ENCODE measurements at regions not wholly inside any gene's neighbourhood (a gene's known extent, or its start where the extent isn't known, plus 50 kb on each side); places are given as distances from the start of the nearest gene placed in this dataset.
"Not testable (repeated sequence)": the region's sequence is repeated elsewhere in the genome, so short reads cannot be mapped to it uniquely, and the experiment has no call there.

DNA sequence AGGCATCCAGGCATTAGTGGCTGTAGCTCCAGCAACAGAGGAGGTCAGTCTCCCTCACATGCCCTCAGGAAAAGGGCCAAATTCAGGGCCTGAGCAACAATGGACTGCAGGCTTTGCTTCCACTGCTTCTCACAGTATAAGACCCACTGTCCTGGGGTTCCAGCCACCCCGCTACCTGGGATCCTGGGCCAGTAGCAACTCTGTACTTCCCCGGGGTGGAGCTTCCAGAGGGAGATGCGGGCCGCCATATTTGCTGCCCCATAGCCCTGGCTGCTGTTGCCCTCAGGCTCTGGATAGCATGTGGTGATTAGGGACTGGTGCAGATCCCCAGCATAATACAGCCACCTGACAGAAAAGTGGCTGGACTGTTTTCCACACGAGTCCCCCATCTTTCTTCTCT, 201.1 kb upstream of the POGK start:
- Mint-ChIP-seq H3K4me1 (no peaks in the 10 kb centered on the region), H3K4me3 (no peak overlapping the region), H3K27ac (no peak overlapping the region), H3K9me3 (peaks cover 0 to 11% (median 2%) of the 10 kb centered on the region in 7 donors), H3K36me3 (no peaks in the 10 kb centered on the region), H3K27me3 (peaks cover 11 to 20% (median 17%) of the 10 kb centered on the region in 3 donors)
- DNase-seq (no peak), ATAC-seq (ENCODE audit: low read depth in 2 of 2) (no peak)

DNA sequence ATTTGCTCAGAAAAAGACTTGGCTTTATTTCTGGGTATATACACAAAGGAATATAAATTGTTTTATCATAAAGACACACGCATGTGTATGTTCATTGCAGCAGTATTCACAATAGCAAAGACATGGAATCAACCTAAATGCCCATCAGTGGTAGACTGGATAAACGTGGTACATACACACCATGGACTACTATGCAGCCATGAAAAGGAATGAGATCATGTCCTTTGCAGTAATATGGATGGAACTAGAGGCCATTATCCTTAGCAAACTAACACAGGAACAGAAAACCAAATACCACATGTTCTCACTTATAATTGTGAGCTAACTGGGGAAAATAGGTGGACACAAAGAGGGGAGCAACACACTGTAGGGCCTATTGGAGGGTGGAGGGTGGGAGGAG, 182.0 kb upstream of the POGK start:
- not testable (repeated sequence) for H3K36me3 Mint-ChIP-seq

DNA sequence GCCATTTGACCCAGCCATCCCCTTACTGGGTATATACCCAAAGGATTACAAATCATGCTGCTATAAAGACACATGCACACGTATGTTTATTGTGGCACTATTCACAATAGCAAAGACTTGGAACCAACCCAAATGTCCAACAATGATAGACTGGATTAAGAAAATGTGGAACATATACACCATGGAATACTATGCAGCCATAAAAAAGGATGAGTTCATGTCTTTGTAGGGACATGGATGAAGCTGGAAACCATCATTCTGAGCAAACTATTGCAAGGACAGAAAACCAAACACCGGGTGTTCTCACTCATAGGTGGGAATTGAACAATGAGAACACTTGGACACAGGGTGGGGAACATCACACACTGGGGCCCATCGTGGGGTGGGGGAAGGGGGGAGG, 172.5 kb upstream of the POGK start:
- H3K4me1 Mint-ChIP-seq; H3K4me3 Mint-ChIP-seq; DNase-seq; ATAC-seq (ENCODE audit: low read depth in 2 of 2); H3K27me3 Mint-ChIP-seq; H3K27ac Mint-ChIP-seq; H3K36me3 Mint-ChIP-seq: not testable (repeated sequence)
- H3K9me3 Mint-ChIP-seq, result peaks cover 0 to 11% (median 4%) of the 10 kb centered on the region in 7 donors

More for the DNA sequence above, 182.0 kb upstream of the POGK start:
- DNase-seq; ATAC-seq (ENCODE audit: low read depth in 2 of 2); H3K4me3 Mint-ChIP-seq; H3K27ac Mint-ChIP-seq; H3K27me3 Mint-ChIP-seq; H3K4me1 Mint-ChIP-seq: not testable (repeated sequence)
- H3K9me3 Mint-ChIP-seq, result peaks cover 0 to 10% (median 5%) of the 10 kb centered on the region in 7 donors

DNA sequence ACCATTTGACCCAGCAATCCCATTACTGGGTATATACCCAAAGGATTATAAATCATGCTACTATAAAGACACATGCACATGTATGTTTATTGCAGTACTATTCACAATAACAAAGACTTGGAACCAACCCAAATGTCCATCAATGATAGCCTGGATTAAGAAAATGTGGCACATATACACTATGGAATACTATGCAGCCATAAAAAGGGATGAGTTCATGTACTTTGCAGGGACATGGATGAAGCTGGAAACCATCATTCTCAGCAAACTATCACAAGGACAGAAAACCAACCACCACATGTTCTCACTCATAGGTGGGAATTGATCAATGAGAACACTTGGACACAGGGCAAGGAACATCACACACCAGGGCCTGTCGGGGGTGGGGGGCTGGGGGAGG, 171.7 kb upstream of the POGK start:
- H3K36me3 Mint-ChIP-seq, DNase-seq: not testable (repeated sequence)

DNA sequence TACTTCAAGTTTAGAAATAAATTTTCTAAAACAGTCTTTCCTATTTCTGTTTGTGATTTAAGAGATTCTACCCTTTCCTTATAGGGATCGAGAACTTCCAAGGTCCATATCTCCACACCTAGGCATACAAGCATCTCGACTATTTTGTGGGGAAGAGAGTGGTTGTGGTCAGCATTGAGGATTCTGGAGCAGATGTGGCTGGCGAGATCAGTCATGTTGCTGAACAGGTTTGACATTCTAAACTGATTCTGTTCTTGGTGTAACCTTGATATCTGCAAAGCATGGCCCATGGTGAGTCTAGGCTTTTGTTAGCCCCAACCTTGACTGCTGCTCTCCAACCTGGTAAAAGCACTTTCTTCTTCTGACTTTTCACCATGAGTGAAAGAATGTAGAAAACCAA, 167.6 kb upstream of the POGK start:
- no peak overlapping the region for H3K27ac Mint-ChIP-seq
- no peak for ATAC-seq (ENCODE audit: low read depth in 2 of 2)
- no peaks in the 10 kb centered on the region for H3K36me3 Mint-ChIP-seq
- DNase-seq, result no peak
- H3K27me3 Mint-ChIP-seq, result peaks cover 0 to 8% (median 6%) of the 10 kb centered on the region in 3 donors
- H3K4me1 Mint-ChIP-seq, result peaks cover 6 to 9% (median 7%) of the 10 kb centered on the region in 3 donors
- peaks cover 0 to 7% (median 5%) of the 10 kb centered on the region in 7 donors for H3K9me3 Mint-ChIP-seq
- H3K4me3 Mint-ChIP-seq, result no peak overlapping the region

More for the DNA sequence above, 171.7 kb upstream of the POGK start:
- not testable (repeated sequence) for H3K27ac Mint-ChIP-seq; H3K4me3 Mint-ChIP-seq; H3K27me3 Mint-ChIP-seq; ATAC-seq (ENCODE audit: low read depth in 2 of 2); H3K4me1 Mint-ChIP-seq
- peaks cover 0 to 11% (median 4%) of the 10 kb centered on the region in 7 donors for H3K9me3 Mint-ChIP-seq

DNA sequence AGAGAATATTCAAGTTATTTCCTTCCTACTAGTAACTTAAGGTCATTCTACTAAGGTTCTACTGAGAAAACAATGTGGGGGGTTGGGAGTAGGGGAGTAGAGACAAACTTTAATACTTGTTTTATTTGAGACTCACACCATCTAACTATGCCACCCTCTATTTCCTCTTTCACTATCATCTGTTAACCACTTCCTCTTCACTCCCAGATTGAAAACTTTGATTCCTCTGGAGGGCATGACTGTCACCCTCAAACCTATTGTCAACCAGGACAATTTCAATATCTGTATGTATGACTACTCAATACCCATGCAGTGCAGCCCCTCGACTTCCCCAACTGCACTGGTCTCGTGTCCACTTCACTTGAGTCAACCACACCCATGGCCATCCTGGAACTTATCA, 165.6 kb upstream of the POGK start:
- Mint-ChIP-seq H3K9me3 (peaks cover 0 to 6% (median 1%) of the 10 kb centered on the region in 7 donors), H3K4me3 (no peak overlapping the region), H3K27me3 (peaks cover 0 to 6% (median 5%) of the 10 kb centered on the region in 3 donors), H3K4me1 (peaks cover 6 to 9% (median 7%) of the 10 kb centered on the region in 3 donors), H3K36me3 (no peaks in the 10 kb centered on the region), H3K27ac (peak overlapping the region in 1 of 6 donors; percentile 45)
- DNase-seq (no peak), ATAC-seq (ENCODE audit: low read depth in 2 of 2) (no peak)

DNA sequence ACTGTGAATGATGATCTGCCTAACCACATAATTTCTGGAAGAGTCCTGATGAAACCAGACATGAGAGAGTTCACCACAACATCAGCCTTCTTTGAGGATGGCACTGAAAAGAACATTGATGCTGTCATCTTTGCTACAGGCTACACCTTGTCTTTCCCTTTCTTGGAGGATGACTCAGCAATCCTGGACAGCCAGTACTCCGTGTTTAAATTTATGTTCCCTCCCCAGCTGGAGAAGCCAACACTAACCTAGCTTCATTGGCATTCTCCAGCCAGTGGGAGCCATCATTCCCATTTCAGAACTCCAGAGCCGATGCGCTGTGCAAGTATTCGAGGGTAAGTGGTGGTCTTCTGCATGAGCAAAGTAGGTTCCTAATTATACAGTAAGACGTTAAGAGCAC, 164.1 kb upstream of the POGK start:
- ATAC-seq (ENCODE audit: low read depth in 2 of 2) (no peak), DNase-seq (no peak)
- H3K36me3 Mint-ChIP-seq, result no peaks in the 10 kb centered on the region
- H3K9me3 Mint-ChIP-seq, result peaks cover 0 to 9% (median 0%) of the 10 kb centered on the region in 7 donors
- no peak overlapping the region for H3K4me3 Mint-ChIP-seq
- H3K27me3 Mint-ChIP-seq, result peaks cover 0 to 5% (median under 1%) of the 10 kb centered on the region in 3 donors
- no peak overlapping the region for H3K27ac Mint-ChIP-seq
- H3K4me1 Mint-ChIP-seq, result peaks cover 6 to 9% (median 7%) of the 10 kb centered on the region in 3 donors

DNA sequence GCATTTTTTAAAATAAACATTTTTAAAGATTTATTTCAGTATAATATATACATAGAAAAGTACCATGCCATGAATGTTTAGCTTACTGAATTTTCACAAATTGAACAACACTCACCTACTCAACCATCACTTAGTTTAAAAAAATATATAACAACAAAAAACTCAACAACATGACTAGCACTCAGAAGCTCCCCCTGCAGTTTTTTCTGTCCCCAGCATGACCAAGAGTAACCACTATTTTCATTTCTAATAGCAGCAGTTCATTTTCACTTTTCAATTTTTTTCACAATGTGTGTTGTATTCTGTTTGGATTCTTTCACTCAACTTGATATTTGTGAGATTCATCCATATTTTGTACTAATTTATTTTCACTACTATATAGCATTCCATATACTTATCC, 162.3 kb upstream of the POGK start:
- no peak overlapping the region for H3K4me3 Mint-ChIP-seq
- H3K9me3 Mint-ChIP-seq, result peaks cover 0 to 9% (median 0%) of the 10 kb centered on the region in 7 donors
- H3K27me3 Mint-ChIP-seq, result peaks cover 0 to 5% (median 0%) of the 10 kb centered on the region in 3 donors
- peaks cover 6 to 9% (median 7%) of the 10 kb centered on the region in 3 donors for H3K4me1 Mint-ChIP-seq
- ATAC-seq (ENCODE audit: low read depth in 2 of 2) (no peak), DNase-seq (no peak)
- H3K27ac Mint-ChIP-seq, result no peak overlapping the region
- H3K36me3 Mint-ChIP-seq, result no peaks in the 10 kb centered on the region

DNA sequence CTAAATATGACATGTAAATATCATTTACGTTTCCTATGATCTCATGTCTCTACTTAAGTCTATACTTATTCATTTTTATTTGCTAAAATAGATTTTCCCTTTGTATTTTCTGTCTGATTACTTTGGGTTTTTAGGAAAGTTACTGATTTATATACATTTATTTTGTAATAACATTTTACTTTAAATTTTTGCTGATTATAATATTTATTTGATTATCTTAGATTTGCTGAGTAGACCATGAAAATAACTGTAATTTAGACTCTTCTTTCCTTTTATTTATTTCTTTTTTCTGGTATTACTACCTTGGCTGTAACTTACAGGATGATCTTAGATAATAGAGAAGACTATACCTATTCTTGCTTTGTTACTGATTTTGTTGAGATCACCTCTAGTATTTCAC, 159.9 kb upstream of the POGK start:
- peaks cover 0 to 4% (median 0%) of the 10 kb centered on the region in 7 donors for H3K9me3 Mint-ChIP-seq
- ATAC-seq (ENCODE audit: low read depth in 2 of 2) (no peak), DNase-seq (no peak)
- no peaks in the 10 kb centered on the region for H3K27me3 Mint-ChIP-seq
- no peak overlapping the region for H3K4me3 Mint-ChIP-seq
- H3K27ac Mint-ChIP-seq, result no peak overlapping the region
- H3K36me3 Mint-ChIP-seq, result no peaks in the 10 kb centered on the region
- no peaks in the 10 kb centered on the region for H3K4me1 Mint-ChIP-seq

DNA sequence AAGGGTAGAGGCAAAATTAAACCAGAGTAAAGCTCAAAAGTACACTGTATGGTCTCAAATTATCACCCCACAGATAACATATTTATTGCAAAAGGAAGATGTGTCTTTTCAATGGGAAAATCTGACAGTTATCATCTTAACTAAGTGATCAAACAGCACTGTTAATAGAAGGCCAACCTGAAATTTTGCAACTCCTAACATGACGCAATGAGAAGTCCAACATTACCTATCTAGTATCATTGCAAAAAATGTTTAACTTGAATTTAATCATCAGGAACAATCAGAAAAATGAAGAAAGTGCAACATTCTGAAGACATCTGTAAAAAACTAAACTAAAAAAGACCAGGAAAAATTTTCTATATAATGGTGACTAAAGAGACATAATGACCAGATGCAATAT, 156.7 kb upstream of the POGK start:
- no peaks in the 10 kb centered on the region for H3K36me3 Mint-ChIP-seq
- H3K27ac Mint-ChIP-seq, result no peak overlapping the region
- peaks cover 0 to 30% (median 11%) of the 10 kb centered on the region in 7 donors for H3K9me3 Mint-ChIP-seq
- no peak overlapping the region for H3K4me3 Mint-ChIP-seq
- no peaks in the 10 kb centered on the region for H3K4me1 Mint-ChIP-seq
- ATAC-seq (ENCODE audit: low read depth in 2 of 2) (no peak), DNase-seq (no peak)
- H3K27me3 Mint-ChIP-seq, result peaks cover 3 to 6% (median 3%) of the 10 kb centered on the region in 3 donors

DNA sequence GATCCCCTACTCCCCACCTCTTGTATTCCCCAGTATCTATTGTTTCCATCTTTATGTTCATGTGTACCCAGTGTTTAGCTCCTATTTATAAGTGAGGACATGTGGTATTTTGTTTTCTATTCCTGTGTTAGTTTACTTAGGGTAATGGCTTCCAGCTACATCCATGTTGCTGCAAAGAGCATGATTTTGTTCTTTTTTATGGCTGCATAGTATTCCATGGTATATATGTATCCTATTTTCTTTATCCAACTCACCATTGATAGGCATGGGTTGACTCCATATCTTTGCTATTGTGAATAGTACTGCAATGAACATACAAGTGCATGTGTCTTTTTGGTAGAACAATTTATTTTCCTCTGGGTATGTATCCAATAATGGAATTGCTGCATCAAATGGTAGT, 154.6 kb upstream of the POGK start:
- H3K4me3 Mint-ChIP-seq; H3K27ac Mint-ChIP-seq; ATAC-seq (ENCODE audit: low read depth in 2 of 2); DNase-seq; H3K36me3 Mint-ChIP-seq; H3K4me1 Mint-ChIP-seq: not testable (repeated sequence)
- H3K27me3 Mint-ChIP-seq, result peaks cover 6 to 12% (median 8%) of the 10 kb centered on the region in 3 donors
- peaks cover 0 to 34% (median 11%) of the 10 kb centered on the region in 7 donors for H3K9me3 Mint-ChIP-seq

DNA sequence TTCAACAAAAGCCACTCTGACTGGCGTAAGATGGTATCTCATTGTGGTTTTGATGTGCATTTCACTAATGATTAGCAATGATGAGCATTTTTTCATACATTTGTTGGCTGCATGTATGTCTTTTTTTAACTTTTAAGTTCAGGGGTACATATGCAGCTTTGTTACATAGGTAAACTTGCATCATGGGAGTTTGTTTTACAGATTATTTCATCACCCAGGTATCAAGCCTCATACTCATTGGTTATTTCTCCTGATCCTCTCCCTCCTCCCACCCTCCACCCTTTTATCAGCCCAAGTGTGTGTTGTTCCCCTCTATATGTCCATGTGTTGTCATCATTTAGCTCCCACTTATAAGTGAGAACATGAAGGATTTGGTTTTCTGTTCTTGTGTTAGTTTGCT, 154.1 kb upstream of the POGK start:
- Mint-ChIP-seq H3K27ac (no peak overlapping the region), H3K4me3 (no peak overlapping the region), H3K36me3 (no peaks in the 10 kb centered on the region), H3K27me3 (peaks cover 6 to 12% (median 8%) of the 10 kb centered on the region in 3 donors), H3K4me1 (no peaks in the 10 kb centered on the region), H3K9me3 (peaks cover 0 to 34% (median 11%) of the 10 kb centered on the region in 7 donors)
- DNase-seq, result no peak
- ATAC-seq (ENCODE audit: low read depth in 2 of 2), result no peak

DNA sequence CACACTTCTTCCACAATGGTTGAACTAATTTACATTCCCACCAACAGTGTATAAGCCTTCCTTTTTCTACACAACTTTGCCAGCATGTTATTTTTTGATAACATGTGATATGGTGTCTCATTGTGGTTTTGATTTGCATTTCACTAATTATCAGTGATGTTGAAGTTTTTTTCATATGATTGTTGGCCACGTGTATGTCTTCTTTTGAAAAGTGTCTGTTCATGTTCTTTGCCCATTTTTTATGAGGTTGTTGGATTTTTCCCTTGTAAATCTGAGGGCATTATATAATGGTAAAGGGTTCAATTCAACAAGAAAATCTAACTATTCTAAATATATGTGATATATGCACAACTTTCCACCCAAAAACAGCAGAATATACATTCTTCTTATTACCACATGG, 153.4 kb upstream of the POGK start:
- not testable (repeated sequence) for DNase-seq

DNA sequence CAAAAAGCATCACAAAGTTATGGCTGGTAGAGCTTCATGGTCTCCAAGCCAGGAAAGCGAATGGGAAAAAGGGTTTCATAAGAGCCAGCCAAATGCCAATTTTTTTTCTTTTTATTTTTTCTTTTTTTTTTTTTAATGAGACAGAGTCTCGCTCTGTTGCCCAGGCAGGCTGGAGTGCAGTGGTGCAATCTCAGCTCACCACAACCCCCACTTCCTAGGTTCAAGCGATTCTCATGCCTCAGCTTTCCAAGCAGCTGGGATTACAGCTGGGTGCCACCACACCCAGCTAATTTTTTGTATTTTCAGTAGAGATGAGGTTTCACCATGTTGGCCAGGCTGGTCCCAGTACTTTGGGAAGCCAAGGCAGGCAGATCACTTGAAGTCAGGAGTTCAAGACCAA, 148.7 kb upstream of the POGK start:
- peaks cover 20 to 30% (median 21%) of the 10 kb centered on the region in 3 donors for H3K27me3 Mint-ChIP-seq
- peaks cover 0 to 22% (median 9%) of the 10 kb centered on the region in 7 donors for H3K9me3 Mint-ChIP-seq
- ATAC-seq (ENCODE audit: low read depth in 2 of 2); H3K4me3 Mint-ChIP-seq; DNase-seq; H3K27ac Mint-ChIP-seq; H3K4me1 Mint-ChIP-seq; H3K36me3 Mint-ChIP-seq: not testable (repeated sequence)

More for the DNA sequence above, 153.4 kb upstream of the POGK start:
- Mint-ChIP-seq H3K27me3 (peaks cover 6 to 12% (median 8%) of the 10 kb centered on the region in 3 donors), H3K9me3 (peaks cover 0 to 34% (median 11%) of the 10 kb centered on the region in 7 donors)
- H3K27ac Mint-ChIP-seq; ATAC-seq (ENCODE audit: low read depth in 2 of 2); H3K36me3 Mint-ChIP-seq; H3K4me1 Mint-ChIP-seq; H3K4me3 Mint-ChIP-seq: not testable (repeated sequence)
